ENCODE measurements at regions not wholly inside any gene's neighbourhood (a gene's known extent, or its start where the extent isn't known, plus 50 kb on each side); places are given as distances from the start of the nearest gene placed in this dataset.

DNA sequence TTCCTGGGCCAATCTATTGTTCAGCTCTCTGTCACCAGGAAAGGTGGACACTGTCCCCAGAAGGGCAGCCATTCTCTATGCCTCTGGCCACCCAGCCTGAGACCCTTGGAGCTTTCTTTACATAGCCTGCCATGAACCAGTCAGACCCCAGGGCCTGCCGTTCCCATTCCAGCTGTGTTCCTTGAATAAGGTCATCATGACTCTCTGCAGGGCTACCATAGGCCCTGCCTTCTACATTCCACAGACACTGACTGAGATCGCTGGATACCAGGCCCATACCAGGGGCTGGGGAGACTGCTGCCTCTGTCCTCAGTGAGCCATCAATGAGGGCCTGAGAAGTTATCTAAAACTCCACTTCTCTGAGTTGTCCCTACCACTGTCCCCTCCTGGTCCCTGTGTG lies 75.5 kb downstream of the SYNE3 start:
- DNase-seq: no peak

DNA sequence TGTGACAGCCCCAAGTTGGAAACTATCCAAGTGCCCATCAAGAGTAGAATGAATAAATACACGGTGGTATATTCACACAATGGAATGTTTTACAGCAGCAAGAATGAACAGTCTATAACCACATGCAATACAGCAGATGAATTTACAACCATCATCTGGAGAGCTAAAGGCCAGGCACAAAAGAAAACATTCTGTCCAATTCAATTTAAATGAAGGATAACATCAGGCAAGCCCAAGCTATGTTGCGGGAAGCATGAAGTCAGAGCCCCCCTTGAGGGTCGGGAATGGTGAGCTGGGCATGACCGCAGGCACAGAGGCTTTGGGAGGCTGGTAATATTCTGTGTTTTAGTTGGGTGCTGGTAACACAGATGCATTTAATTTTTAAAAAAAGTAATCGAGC lies 76.0 kb downstream of the SYNE3 start:
- DNase-seq: no peak

DNA sequence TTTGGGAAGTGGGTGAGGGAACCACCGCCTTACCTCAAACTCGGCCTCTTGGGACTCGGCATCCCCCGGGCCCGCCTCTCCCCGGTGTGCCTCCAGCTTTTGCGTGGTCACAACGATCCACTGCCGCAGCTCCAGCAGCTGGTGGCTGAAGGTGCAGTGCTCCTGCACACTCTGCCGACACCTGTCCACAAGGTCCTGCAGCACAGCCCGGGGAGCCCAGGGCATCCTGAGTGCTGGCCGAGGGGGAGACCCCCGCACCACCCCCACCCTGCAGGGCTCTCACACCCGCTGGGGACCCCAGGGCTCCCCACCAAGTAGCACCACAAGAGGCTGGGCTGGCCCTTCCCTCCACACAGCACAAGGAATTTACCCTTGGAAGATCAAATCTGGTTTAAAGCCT lies 76.6 kb downstream of the SYNE3 start:
- no peak for DNase-seq

DNA sequence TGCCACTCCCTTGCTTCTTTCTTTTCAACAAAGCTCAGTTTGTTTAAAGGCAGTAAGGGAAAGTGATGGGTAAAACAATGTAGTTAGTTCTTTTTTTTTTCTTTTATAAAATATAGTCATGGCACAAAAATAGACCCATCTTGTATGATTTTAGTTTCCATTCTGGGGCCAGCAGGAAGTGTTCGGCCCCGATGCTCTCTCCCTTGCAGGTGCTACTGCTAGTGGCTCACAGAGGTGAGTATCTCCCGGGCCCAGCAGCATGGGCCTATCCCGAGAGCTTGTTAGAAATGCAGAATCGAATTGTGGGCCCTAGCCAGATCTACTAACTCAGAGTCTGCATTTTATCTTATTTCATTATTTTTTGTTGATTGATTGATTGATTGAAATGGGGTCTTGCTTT lies 78.7 kb downstream of the SYNE3 start:
- DNase-seq: no peak

DNA sequence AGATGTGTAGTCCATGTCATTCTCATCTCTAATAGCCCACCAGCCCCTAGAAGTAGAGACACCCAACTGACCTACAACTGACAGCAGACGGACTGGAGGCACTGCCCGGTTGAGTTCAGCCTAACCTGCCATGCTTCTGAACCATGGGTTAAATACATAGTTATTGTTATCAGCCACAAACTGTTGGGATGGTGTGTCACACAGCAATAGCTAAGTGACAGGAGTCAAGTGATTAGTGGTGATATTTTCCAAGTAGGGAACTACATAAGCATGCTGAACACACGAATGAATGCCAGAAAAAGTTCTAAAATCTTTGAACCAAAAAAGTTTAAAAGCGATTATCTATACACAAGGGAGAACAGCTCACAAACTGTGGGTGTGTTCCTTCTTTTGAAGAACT lies 80.1 kb downstream of the SYNE3 start:
- DNase-seq: no peak

DNA sequence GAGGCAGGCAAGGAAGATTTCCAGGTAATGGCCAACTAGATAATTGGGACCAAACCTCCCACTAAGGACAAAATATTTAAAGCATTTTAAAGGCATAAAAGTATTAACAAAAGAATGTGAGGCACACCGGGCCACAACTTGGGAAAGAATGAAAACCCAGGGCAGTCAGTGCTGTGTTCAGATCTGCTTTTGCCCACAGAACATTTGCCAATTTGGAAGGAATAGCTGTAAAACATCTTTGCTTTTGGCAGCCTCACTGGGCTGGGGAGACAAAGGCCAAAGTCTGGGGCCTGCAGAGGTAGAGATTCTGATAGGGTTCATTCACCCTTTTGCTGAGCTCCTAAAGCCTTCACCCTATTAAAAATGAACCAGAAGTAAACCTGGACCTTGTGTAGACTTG lies 82.3 kb downstream of the SYNE3 start:
- no peak for DNase-seq

DNA sequence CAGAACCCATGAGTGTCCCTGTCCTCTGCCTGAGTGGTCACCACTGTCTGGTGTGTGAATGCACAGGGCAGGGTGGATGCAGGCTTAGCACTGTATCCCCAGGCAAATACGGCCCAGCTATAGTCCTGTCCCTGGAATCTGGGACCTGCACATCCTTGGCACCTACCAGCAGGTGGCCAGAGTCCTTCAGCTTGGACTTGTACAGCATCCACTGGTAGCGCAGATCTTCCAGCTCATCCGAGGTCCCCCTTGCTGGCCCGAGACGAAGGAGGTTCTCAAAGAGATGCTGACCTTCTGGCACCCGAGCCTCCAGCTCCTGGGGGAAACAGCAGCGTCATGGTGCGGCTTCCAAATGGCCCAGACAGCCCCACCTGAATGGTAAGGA lies 83.4 kb downstream of the SYNE3 start:
- no peak for DNase-seq

DNA sequence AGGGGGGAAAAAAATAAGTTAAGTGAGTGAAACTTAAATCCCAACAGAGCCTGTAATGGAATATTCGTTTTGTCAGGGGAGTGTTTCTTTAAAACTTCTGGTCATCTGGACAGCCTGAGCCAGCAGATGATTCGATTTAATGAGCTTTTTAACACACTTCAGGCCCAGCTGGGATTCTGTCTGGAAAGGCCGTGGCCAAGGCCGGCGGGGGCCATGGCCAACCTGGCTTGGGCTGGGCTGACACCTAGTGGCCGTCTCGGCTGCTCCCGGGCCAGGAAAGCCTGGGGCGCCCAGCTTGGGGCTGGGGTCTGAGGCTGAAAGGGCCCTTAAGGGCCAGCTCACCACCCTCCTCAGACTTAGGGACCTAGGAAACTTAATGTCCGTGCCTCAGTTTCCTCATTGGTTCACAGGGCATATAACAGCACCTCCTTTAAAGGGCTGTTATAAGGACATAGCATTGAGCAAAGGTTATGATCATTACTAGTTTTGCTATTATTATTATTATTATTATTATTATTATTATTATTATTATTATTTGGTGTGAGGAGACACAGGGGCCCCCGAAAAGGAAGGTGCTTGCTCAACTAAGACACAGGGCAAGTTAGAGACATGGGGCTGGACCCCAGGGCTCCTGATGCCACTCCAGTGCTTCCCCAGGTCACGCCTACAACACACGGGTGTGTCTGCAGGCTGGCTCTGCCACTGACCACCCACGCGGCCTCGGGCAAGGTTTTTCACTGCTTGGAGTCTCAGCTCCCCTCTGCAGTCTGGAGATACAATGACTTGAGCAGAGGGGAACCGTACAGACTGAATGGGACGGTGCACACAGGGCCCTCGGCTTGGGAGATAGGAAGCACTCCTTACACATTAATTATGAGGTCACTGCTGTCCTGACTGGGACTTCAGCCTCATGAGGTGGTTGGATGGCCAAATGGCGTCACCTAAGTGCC lies 84.0 kb downstream of the SYNE3 start:
- DNase-seq: no peak

DNA sequence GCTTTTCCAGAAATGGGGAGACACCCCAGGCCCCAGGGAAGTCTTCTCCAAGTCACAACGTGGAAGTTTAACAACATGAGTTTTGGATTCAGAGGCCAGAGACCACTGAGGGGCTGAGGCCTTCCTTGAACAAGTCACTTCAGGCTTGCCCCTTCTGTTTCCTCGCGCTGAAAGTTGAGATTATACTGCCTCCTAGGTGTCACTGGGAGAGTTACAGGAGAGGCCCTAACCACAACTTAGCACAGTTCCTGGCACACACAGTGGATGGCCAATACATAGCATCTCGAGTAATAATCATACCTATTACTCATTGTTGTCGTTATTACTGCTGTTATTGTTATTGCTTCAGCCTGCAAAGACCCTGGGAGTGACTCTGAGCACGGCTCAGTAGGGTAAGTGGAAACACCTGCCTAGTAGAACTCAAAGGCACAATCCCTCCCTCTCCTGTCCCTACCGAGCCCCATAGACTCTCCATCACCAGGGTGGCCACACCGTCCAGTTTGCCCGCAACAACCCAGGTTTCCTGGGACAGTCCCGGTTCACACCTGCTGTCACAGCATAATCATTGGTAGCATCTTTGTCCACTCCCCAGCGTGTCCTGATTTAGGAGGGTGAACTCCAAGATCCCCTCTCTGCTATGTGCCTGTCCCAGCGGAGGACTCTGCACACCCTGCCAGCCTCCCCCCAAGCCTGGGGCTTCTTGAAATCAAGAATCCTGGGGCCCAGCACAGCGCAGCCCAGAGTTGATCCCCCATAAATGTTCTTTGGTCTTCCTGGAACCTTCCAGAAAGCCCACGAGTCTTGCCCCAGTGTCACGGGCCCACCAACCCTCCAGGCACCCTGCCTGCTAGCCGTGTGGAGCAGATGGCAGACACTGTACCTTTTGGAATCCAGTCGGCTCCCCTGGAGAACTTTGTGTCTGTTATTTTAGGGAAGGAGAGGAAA lies 85.0 kb downstream of the SYNE3 start:
- no peak for DNase-seq

DNA sequence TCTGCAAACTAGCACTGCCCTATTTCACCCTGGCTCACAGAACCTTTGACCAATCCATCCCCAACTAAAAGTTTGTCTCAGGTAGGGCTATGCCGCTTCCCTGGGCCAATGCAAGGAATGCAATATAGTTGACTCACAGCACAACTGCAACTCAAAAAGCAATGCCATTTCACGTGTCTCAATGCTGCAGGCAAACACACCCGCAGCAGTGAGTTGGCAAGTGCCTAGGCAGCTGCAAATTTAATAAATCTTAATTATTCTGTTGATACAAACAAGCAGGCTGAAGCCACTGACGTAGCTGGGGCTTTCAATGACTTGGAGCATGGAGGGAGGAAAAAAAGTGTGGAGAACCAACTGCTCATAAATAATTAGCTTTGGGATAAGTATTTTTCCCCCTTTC lies 87.9 kb downstream of the SYNE3 start:
- no peak for DNase-seq

DNA sequence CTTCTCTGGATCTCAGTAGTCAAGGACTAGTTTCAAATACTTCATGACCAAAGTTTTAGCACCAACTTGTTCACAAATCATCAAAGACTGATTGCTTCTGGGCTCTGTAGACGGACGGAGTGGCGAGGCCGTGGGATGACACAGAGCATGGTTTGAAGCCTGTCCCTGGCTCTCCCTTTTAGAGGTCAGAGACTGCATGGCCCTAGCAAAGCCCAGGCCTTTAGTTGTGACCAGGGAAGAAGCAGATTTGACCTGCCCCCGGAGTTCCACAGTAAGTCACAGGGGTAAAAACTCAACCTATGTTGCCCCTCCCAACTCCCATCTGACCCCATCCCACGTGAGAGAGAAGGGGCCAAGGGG lies 90.4 kb downstream of the SYNE3 start:
- DNase-seq: no peak

DNA sequence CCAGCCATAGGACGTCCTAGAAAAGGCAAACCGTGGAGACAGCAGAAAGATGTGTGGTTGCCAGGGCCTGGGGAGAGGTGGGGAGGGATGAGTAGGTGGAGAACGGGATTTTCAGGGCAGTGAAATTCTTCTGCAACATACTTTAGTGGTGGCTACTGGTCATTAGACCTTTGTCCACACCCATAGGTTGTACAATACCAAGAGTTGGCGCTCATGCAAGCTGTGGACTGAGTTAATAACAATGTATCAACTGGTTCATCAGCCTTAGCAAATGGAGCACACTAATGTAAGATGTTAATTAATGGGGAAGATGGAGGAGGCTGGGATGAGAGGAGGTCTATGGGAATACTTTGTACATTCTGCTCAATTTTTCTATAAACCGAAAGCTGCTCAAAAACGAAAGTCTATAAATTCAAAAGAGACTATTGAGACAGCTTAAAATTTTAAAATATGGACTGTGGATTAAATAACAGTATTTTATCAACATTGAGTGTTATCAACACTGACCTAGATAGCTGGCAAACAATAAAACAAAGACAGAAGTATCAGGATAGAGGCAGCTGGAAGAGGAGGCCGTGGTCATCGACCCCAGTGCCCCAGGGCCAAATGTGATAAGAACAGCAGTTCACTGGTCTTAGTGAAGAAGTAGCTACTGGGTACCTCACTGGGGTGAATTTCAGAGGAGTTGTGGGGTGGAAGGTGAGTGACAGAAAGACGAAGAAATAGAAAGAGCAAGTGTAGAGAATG lies 90.9 kb downstream of the SYNE3 start:
- no peak for DNase-seq

DNA sequence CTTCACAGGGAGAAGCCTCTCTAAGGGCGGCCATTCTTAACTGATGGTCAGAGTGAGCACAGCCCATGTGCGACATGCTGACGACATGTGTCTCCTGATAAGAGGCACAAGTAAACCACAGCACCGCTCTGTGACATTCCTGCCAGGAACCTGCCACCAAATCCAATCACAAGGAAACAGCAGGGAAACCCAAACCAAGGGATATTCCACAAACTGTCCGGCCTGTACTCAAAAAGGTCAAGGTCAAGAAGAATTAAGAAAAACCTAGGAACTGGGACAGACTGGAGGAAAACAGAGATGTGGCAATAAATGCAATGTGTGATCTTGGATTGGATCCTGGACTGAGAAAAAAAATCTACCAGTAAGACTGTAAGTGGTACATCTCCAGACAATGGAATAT lies 91.9 kb downstream of the SYNE3 start:
- no peak for DNase-seq

DNA sequence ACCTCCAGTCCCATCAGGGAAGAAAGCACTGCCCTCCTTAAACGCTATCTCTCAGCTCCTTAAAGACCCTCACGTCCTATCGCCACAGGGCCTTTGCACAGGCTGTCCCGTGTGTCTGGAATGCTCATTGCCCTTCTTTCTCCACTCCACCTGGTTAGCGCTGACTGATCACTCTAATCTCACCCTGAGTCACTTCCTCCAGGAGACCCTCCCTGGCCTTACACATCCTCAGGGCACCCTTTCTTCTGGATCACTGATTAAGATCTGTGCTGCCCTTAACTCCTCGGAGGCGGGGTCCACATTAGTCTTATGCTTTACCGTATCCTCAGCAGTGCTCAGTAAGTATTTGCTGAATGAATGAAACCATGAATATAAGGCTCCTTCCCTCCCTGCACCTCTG lies 94.7 kb downstream of the SYNE3 start:
- DNase-seq: no peak

DNA sequence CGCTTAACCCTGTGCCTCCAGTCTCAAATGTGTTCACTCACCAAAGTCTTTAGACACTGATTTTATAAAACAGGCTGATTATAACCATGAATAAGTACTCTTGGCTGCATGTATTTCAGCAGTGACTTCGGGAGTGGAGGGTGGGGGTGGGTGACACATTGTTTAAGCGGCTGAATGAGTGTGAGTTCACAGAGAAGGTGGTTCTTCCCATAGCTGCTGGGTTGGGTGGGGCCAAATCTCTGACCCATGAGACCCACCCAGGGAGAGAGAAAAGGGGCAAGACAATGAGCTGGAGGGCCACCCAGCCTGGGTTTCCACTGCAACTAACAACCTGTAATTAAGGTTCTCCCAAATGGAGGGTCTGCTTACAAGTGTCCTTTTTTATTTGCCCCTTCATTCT lies 96.4 kb downstream of the SYNE3 start:
- DNase-seq: no peak

DNA sequence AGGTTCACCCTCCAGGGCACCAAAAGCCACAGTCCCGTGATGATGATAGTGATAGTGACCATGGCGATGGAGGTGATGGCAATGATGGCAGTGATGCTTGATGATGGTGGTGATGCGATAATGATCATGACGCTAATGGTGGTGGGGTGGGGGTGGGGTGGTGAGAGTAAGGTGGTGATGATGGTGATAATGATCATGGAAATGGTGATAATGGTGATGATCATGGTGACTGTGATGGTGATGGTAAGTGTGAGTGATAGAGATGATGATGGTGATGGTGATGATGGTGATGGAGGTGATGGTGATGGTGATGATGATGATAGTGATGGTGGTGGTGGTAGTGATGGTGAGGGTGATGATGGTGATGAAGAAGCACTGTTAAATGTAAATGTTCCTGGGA lies 96.9 kb downstream of the SYNE3 start:
- no peak for DNase-seq

DNA sequence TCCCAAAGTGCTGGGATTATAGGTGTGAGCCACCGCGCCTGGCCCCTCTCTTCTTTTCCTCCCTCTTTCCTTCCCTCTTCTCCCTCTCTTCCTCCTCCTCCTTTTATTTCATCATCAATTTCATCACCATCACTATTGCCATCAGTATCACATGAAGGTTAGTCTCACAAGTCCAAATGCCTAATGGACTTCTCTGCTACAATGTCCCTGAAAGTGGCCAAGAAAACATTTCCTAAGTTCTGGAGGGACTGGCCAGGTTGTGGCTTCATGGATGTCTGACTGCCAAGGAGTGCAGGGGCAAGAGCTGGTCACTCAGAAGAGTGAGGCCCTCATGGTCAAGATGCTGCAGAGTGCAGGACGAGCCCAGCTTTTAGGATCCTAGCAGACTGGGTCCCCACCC lies 97.6 kb downstream of the SYNE3 start:
- DNase-seq: no peak

DNA sequence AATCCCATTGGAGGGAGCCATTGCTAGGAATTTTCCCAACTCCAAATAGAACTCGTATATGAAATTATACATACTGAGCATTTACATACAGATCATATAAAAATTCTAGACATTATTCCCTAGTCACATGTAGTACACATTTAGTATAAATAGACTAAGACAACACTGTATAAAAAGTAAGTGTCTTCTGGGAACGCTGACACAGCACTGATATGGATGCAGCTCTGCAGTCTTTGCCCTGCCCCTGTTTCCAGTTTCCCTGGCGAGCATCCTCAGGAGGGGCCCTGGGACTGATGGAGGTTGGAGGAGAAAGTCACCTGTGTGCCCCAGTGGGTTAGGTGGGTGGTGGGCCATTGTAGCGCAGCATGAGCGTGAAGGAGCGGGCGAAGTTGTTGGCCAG lies 97.8 kb upstream of the CLMN start:
- DNase-seq: no peak

DNA sequence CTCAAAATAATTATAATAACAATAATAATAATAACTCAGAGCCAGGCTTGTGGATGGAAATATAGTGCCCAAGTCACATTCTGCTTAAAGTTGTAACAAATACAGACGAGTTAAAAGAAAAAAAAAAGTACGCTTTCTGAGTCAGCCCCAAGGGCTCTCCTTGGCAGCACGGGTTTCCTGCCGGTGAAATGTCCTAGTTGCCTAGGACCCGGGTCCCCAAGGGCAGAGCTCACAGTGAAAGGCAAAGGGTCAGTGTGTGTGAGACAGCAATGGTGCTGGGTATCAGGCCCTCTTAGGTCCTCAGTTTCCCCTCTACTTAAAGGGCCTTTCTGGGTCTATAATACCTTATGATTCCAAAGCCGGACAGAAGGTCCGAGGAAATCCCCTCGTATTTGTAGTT lies 96.3 kb upstream of the CLMN start:
- DNase-seq: no peak

DNA sequence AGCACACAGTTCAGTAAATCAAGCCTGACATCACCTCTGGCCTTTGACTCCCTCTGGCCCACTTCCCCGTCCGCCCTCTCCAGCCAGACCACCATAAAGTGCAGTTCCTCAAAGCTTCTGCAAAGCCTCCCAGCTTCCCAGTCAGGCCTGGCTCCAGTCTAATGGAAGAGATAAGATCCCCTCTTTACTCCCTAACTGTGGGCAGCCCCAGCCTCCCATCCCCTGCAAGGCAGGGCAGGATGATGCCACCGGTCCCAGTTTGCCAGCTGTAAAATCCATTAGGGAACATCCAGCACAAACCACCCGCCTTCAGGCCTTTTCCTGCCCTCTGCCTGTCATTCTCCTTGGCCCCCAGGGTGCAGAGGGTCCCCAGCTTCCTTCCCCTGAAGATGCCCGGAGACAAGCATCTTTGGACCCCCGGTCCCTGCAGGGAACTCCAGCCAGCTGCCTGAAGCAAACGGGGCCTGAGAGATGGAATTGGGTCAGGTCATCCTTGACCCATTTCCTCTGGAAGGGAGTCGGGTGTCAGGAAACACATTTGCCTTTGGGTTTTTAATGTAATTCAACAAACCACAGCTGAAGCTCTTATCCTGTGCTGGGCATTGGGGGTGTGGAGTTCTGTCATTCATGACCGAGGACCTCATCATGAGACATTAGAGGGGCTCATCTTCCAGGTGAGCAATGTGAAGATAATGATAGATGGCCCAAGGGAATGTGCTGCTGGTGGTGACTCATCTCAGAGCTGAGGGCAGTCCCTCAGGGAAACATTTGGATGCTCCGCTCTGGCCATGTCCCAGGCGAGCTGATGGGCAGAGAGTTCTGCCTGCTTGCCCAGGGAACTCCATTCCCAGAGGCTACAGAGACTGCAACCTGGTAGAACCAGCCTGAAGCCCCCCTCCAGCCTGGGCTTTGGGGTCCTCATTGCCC lies 93.8 kb upstream of the CLMN start:
- DNase-seq: no peak

DNA sequence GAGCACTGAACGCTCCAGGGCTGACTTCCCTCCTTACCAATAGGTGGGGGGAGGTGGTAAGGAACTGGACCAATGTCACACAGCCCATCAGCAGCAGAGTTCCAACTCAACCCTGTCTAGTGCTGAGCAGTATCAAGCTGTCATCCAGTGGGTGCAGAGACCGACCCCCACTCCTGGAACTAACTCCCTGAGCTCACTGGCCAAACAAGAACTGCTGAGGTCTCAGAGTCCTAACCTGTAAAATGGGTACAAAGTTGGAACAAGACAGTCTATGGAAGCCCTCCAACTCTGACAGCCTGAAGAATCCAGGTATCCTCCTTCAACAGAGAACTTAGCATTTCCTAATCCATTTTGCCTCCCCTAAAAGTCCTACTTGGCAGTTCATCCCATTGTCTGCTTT lies 91.1 kb upstream of the CLMN start:
- no peak for DNase-seq
